ENCODE measurements at regions not wholly inside any gene's neighbourhood (a gene's known extent, or its start where the extent isn't known, plus 50 kb on each side); places are given as distances from the start of the nearest gene placed in this dataset.

DNA sequence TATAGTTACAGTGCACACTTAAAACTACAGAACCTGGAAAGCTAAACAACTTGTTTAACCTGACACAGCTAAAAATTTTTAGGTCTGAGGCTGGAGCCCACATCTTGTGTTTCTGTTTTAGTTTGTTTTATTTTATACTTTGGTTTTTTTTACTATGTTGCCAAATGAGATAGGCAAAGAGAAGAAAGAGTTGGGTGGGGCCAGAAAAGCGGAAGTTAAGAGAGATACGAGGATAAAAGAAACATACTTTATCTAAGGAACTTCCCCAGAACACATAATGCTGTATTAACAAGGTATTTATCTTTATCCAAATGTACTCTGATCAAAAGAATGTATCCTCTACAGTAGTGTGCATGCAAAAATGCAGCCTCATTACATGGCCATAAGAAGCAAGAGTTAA lies 1145.7 kb downstream of the EPHA3 start:
- no peak for DNase-seq

DNA sequence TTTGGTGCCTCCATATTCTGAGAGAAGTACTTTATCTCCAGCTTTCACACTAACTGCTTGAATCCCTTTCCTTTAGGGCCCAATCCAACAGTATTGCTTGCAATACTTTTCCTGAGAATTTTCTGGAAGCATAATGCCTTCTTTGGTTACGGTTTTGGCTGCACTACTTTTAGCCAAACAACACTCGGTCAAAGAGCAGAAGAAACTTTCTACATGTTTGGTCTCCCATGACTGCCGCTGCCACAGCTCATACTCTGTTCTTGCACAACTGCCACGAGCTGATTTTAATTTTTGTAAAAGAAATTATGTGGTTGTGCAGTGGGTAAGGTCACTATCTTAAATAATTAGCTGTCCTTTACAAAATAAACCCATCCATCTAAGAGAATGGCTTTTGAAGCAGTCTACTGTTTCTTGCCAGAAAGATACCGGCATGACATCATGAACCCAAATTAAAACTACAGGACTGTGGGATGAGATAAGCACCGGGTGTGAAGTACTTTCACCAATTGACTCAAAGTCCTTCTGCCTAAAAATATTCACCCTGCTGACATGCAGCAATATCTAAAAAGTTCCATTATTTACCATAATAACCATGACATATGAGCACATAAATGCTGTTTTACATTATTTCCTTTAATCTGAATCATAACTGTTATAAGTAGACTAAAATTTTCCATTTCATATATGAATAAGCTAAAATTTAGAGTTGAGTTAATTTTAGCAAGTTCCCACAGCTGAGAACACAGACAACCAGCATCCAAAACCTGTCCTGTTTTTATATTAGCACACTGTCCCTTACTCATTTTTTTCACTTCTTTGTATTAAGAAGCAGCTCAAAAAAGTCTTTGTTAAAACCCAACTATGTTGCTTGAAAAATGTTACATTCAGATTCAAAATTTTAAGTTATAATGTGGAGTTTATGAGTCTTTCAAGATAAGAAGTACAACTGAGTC lies 1154.3 kb downstream of the EPHA3 start:
- DNase-seq, result no peak

Data from hippocampal formation (tissue), 2 donors.